Body of pancreas (tissue), 4 donors: ENCODE measurements at regions not wholly inside any gene's neighbourhood (a gene's known extent, or its start where the extent isn't known, plus 50 kb on each side); places are given as distances from the start of the nearest gene placed in this dataset.

ENCODE experiments used
- ATAC-seq: fragments of 150-250 bp; one replicate; pipeline ENCODE4 v1.9.1; 2016
- DNase-seq, 4 donors: peaks; one replicate each; pipeline ENCODE4 v3.0.0-alpha.2; 2019
- H3K27ac ChIP-seq, 4 donors: fragments of 200-600 bp; sonication (generic); 1 replicate in 3 of 4; 2 replicates in 1 of 4; pipeline versions ENCODE4 v1.5.1 to v1.6.1; 2016 to 2019; ENCODE audit warnings: mild to moderate bottlenecking in 1 of 4, mixed read lengths in 1 of 4, moderate library complexity in 1 of 4
- H3K27me3 ChIP-seq, 2 donors: fragments of 200-600 bp; sonication (generic); one replicate each; pipeline ENCODE4 v1.6.0; 2016; ENCODE audit warnings: mild to moderate bottlenecking in 1 of 2
- H3K36me3 ChIP-seq, 2 donors: fragments of 200-600 bp; sonication (generic); replicated peaks in 1 of 2; 2 replicates each; pipeline ENCODE4 v1.5.1; 2016; ENCODE audit warnings: low read depth in 2 of 2; ENCODE audit not compliant: insufficient read depth in 1 of 2
- H3K4me1 ChIP-seq: fragments of 200-600 bp; sonication (generic); one replicate; pipeline ENCODE4 v1.6.0; 2016
- H3K4me3 ChIP-seq, 2 donors: fragments of 200-600 bp; sonication (generic); 1 replicate in 1 of 2; 2 replicates in 1 of 2; pipeline ENCODE4 v1.5.1; 2016 to 2019
- H3K9me3 ChIP-seq, 3 donors: fragments of 200-600 bp; sonication (generic); 1 replicate in 2 of 3; 2 replicates in 1 of 3; pipeline ENCODE4 v1.5.1; 2016
- CTCF ChIP-seq, 7 experiments: fragments of 450-650 bp in 4 of 7; fragments of 200-600 bp in 3 of 7; sonication (generic) in 3 of 7; IDR thresholded peaks; one replicate each; pipeline ENCODE4 v1.5.1; 2016 to 2019; ENCODE audit warnings: antibody characterized with exemption in 7 of 7
- POLR2A ChIP-seq, 3 donors: fragments of 450-650 bp; IDR thresholded peaks; one replicate each; pipeline ENCODE4 v1.6.1; 2016; ENCODE audit warnings: antibody characterized with exemption in 3 of 3, mild to moderate bottlenecking in 2 of 3
- WGBS, 2 donors: methylation state at CpG; one replicate each; pipeline ENCODE4 v1.1.5; 2017; 5-methylcytosine and 5-hydroxymethylcytosine counted together
- intact Hi-C: fragments of 100-400 bp; cut with DNase I; formaldehyde crosslinking; loops from one replicate; pipeline ENCODE4 v1.15.1; 2023

- intact Hi-C loops = no loop called here
- Histone ChIP-seq H3K4me1 (peaks cover 7% of the 10 kb centered on the region), H3K4me3 (no peak overlapping the region), H3K9me3 (no peaks in the 10 kb centered on the region), H3K27me3 (no peaks in the 10 kb centered on the region), H3K36me3 (no peaks in the 10 kb centered on the region), H3K27ac (peak overlapping the region in 1 of 4 donors; percentile 49)
- TF ChIP-seq CTCF (IDR thresholded peaks at IDR 0.05) (no peak), POLR2A (IDR thresholded peaks at IDR 0.05) (no peak)
- DNase-seq (no peak), ATAC-seq (peak; percentile 40)
- 55 to 68% methylated on average over 7 of the region's 7 CpGs for WGBS, 2 donors
These were observed 197.9 kb upstream of the FOXQ1 start for GRCh38 chr6:1113916-1114540.

- H3K9me3 ChIP-seq = no peaks in the 10 kb centered on the region
- intact Hi-C loops = no loop called here
- H3K27me3 ChIP-seq = no peaks in the 10 kb centered on the region
- no peaks in the 10 kb centered on the region for H3K36me3 ChIP-seq
- no peak for TF ChIP-seq CTCF (IDR thresholded peaks at IDR 0.05)
- peak overlapping the region in 2 of 4 donors; percentile 33 to 46 for H3K27ac ChIP-seq
- no peak overlapping the region for H3K4me3 ChIP-seq
- DNase-seq = no peak
- WGBS, 2 donors = 36 to 50% methylated on average over 6 of the region's 6 CpGs
- ATAC-seq = peak; percentile 40
- H3K4me1 ChIP-seq = peaks cover 7% of the 10 kb centered on the region
These were observed 200.5 kb upstream of the FOXQ1 start for GRCh38 chr6:1111361-1111760.

- H3K27ac ChIP-seq = peak overlapping the region in 2 of 4 donors; percentile 33 to 46
- intact Hi-C loops = no loop called here
- ATAC-seq (peak; percentile 61), DNase-seq (no peak)
- H3K4me3 ChIP-seq = no peak overlapping the region
- H3K9me3 ChIP-seq = no peaks in the 10 kb centered on the region
- H3K27me3 ChIP-seq = no peaks in the 10 kb centered on the region
- 47 to 62% methylated on average over 12 of the region's 12 CpGs for WGBS, 2 donors
- peaks cover 7% of the 10 kb centered on the region for H3K4me1 ChIP-seq
- H3K36me3 ChIP-seq = no peaks in the 10 kb centered on the region
- TF ChIP-seq CTCF (IDR thresholded peaks at IDR 0.05) = no peak
These were observed 201.0 kb upstream of the FOXQ1 start for GRCh38 chr6:1110941-1111349.

GRCh38 chr6:1110164-1110563, 201.7 kb upstream of the FOXQ1 start:
- no peak for TF ChIP-seq POLR2A (IDR thresholded peaks at IDR 0.05)
- TF ChIP-seq CTCF (IDR thresholded peaks at IDR 0.05) = peak in 2 of 7 experiments; percentile 13 to 35
- Histone ChIP-seq H3K9me3 (no peaks in the 10 kb centered on the region), H3K27ac (no peak overlapping the region), H3K27me3 (no peaks in the 10 kb centered on the region), H3K4me3 (no peak overlapping the region), H3K36me3 (no peaks in the 10 kb centered on the region), H3K4me1 (peaks cover 9% of the 10 kb centered on the region)
- intact Hi-C loops = no loop called here
- DNase-seq (no peak), ATAC-seq (no peak)
- WGBS, 2 donors = 87 to 100% methylated on average over 1 to 2 of the region's 2 CpGs

GRCh38 chr6:1109134-1109533, 202.8 kb upstream of the FOXQ1 start:
- Histone ChIP-seq H3K27ac (no peak overlapping the region), H3K4me3 (no peak overlapping the region), H3K4me1 (peaks cover 10% of the 10 kb centered on the region), H3K9me3 (no peaks in the 10 kb centered on the region), H3K36me3 (no peaks in the 10 kb centered on the region), H3K27me3 (no peaks in the 10 kb centered on the region)
- no peak for DNase-seq
- 95 to 98% methylated on average over 2 of the region's 2 CpGs for WGBS, 2 donors
- ATAC-seq = no peak
- intact Hi-C loops = no loop called here
- TF ChIP-seq CTCF (IDR thresholded peaks at IDR 0.05) (no peak), POLR2A (IDR thresholded peaks at IDR 0.05) (no peak)
